ENCODE measurements at regions not wholly inside any gene's neighbourhood (a gene's known extent, or its start where the extent isn't known, plus 50 kb on each side); places are given as distances from the start of the nearest gene placed in this dataset.

DNA sequence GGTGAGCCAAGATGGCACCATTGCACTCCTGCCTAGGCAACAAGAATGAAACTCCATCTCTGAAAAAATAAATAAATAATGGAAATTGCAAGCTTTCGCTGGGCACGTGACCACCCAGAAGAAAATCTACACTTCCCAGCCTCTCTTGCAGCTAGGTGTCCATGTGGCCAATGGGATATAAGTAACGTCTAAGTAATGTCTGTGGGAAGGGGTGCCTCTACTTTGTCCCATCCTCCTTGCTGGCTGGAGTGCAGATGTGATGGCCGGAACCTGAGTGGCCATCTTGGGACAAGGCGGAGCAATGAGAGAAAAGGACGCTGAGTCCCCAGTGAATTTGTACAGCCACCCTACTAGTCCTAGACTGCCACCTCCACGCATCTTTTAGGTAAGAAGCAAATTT lies 99.8 kb upstream of the PTPN1 start (continued):
- TF ChIP-seq ZNF416 (CRISPR knock-in tag; IDR thresholded peaks at IDR 0.05) (no peak), TEAD1 (CRISPR knock-in tag; IDR thresholded peaks at IDR 0.05) (no peak), FOXP1 (CRISPR knock-in tag; IDR thresholded peaks at IDR 0.05; ENCODE audit: borderline replicate concordance) (no peak), SMAD3 (CRISPR knock-in tag; IDR thresholded peaks at IDR 0.05; ENCODE audit: borderline replicate concordance) (no peak), EMX1 (CRISPR knock-in tag; IDR thresholded peaks at IDR 0.05) (no peak), GTF2I (CRISPR knock-in tag; conservative IDR thresholded peaks at IDR 0.05) (no peak)

DNA sequence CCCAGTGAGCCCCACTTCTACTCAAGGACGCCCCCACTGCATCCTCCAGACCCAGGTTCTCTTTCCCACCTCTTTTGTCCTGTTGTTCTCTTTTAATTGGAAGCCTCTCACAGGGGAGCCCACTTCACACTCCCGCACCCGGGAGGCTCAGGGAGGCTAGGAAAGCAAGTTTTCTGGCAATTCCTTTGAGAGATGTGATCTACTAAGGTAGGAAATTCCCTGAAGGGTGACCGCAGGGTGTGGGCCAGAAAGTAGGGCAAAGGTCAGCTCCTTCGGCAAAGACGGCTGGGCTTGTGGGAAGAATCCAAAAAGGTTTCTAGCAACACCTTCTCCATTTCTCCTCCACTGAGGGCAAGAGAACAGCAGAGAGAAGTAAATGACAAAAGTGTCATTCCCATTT lies 98.1 kb upstream of the PTPN1 start:
- TF ChIP-seq TCF7 (CRISPR knock-in tag; IDR thresholded peaks at IDR 0.05; ENCODE audit: low read depth) (no peak), TP53 (CRISPR knock-in tag; IDR thresholded peaks at IDR 0.05) (no peak), CBFB (CRISPR knock-in tag; IDR thresholded peaks at IDR 0.05; ENCODE audit: low read depth) (no peak), JUN (CRISPR knock-in tag; IDR thresholded peaks at IDR 0.05) (no peak), ATF6 (CRISPR knock-in tag; IDR thresholded peaks at IDR 0.05) (no peak), GRHL2 (CRISPR knock-in tag; IDR thresholded peaks at IDR 0.05; ENCODE audit: insufficient replicate concordance, severe bottlenecking) (no peak), NR2C2 (CRISPR knock-in tag; IDR thresholded peaks at IDR 0.05) (no peak), RORB (CRISPR knock-in tag; IDR thresholded peaks at IDR 0.05) (no peak), EMX1 (CRISPR knock-in tag; IDR thresholded peaks at IDR 0.05) (no peak), SP1 (CRISPR knock-in tag; conservative IDR thresholded peaks at IDR 0.05) (no peak), NFYB (CRISPR knock-in tag; conservative IDR thresholded peaks at IDR 0.05; ENCODE audit: low read depth) (no peak), ATF3 (CRISPR knock-in tag; conservative IDR thresholded peaks at IDR 0.05) (no peak), ATF1 (CRISPR knock-in tag; IDR thresholded peaks at IDR 0.05) (no peak), HMGA2 (CRISPR knock-in tag; IDR thresholded peaks at IDR 0.05) (no peak), SMAD3 (CRISPR knock-in tag; IDR thresholded peaks at IDR 0.05; ENCODE audit: borderline replicate concordance) (no peak), RELA (CRISPR knock-in tag; IDR thresholded peaks at IDR 0.05; ENCODE audit: borderline replicate concordance) (no peak)
- TF ChIP-seq, protein P1, sequence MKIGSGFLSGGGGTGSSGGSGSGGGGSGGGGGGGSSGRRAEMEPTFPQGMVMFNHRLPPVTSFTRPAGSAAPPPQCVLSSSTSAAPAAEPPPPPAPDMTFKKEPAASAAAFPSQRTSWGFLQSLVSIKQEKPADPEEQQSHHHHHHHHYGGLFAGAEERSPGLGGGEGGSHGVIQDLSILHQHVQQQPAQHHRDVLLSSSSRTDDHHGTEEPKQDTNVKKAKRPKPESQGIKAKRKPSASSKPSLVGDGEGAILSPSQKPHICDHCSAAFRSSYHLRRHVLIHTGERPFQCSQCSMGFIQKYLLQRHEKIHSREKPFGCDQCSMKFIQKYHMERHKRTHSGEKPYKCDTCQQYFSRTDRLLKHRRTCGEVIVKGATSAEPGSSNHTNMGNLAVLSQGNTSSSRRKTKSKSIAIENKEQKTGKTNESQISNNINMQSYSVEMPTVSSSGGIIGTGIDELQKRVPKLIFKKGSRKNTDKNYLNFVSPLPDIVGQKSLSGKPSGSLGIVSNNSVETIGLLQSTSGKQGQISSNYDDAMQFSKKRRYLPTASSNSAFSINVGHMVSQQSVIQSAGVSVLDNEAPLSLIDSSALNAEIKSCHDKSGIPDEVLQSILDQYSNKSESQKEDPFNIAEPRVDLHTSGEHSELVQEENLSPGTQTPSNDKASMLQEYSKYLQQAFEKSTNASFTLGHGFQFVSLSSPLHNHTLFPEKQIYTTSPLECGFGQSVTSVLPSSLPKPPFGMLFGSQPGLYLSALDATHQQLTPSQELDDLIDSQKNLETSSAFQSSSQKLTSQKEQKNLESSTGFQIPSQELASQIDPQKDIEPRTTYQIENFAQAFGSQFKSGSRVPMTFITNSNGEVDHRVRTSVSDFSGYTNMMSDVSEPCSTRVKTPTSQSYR (CRISPR knock-in tag; IDR thresholded peaks at IDR 0.05): no peak
- TF ChIP-seq, protein P2, sequence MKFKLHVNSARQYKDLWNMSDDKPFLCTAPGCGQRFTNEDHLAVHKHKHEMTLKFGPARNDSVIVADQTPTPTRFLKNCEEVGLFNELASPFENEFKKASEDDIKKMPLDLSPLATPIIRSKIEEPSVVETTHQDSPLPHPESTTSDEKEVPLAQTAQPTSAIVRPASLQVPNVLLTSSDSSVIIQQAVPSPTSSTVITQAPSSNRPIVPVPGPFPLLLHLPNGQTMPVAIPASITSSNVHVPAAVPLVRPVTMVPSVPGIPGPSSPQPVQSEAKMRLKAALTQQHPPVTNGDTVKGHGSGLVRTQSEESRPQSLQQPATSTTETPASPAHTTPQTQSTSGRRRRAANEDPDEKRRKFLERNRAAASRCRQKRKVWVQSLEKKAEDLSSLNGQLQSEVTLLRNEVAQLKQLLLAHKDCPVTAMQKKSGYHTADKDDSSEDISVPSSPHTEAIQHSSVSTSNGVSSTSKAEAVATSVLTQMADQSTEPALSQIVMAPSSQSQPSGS (CRISPR knock-in tag; IDR thresholded peaks at IDR 0.05; ENCODE audit: borderline replicate concordance, low read depth): no peak
- TF ChIP-seq, protein P3, sequence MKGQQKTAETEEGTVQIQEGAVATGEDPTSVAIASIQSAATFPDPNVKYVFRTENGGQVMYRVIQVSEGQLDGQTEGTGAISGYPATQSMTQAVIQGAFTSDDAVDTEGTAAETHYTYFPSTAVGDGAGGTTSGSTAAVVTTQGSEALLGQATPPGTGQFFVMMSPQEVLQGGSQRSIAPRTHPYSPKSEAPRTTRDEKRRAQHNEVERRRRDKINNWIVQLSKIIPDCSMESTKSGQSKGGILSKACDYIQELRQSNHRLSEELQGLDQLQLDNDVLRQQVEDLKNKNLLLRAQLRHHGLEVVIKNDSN (CRISPR knock-in tag; IDR thresholded peaks at IDR 0.05): no peak
- TF ChIP-seq, protein P4, sequence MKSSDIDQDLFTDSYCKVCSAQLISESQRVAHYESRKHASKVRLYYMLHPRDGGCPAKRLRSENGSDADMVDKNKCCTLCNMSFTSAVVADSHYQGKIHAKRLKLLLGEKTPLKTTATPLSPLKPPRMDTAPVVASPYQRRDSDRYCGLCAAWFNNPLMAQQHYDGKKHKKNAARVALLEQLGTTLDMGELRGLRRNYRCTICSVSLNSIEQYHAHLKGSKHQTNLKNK (CRISPR knock-in tag; IDR thresholded peaks at IDR 0.05): no peak
- Mint-ChIP-seq H3K9me3 (peaks cover 17% of the 10 kb centered on the region), H3K36me3 (peaks cover 12% of the 10 kb centered on the region), H3K27me3 (ENCODE audit: low read depth) (no peaks in the 10 kb centered on the region; the same call in 1 of the 2 replicates), H3K4me1 (peaks cover 36% of the 10 kb centered on the region), H3K27ac (no peak overlapping the region), H3K4me3 (no peak overlapping the region)
- DNase-seq (ENCODE audit: low spot score): no peak
- ChIA-PET POLR2A (no interaction called here), CTCF (interaction anchor here (1.1 to 1.4 kb wide), 3 partner anchors 12 to 291 kb away, joined by 3 to 4 read pairs (median 3); no protein-coding TSS in a partner anchor)
- no peak for ATAC-seq

Data from WTC11 (cell line).